Mesenchymal stem cell (in vitro differentiated cells and primary cell): ENCODE measurements at regions not wholly inside any gene's neighbourhood (a gene's known extent, or its start where the extent isn't known, plus 50 kb on each side); places are given as distances from the start of the nearest gene placed in this dataset.

Experiments used
- DNase-seq: peaks from one replicate; pipeline ENCODE4 v3.0.0-alpha.2; 2013
- H2AFZ ChIP-seq: one replicate; pipeline ENCODE4 v1.6.1; 2013; ENCODE audit warnings: low read depth, mild to moderate bottlenecking, control low read depth, inconsistent platforms, low read length, moderate library complexity
- H2AK5ac ChIP-seq: 2 replicates; pipeline ENCODE4 v1.6.1; 2013; ENCODE audit warnings: low read length, moderate library complexity, mild to moderate bottlenecking, inconsistent platforms; ENCODE audit not compliant: severe bottlenecking
- H2BK120ac ChIP-seq: one replicate; pipeline ENCODE4 v1.6.1; 2013; ENCODE audit warnings: low read depth, mild to moderate bottlenecking, inconsistent platforms, low read length, moderate library complexity
- H2BK12ac ChIP-seq, 2 experiments: one replicate each; pipeline ENCODE4 v1.6.1; 2013; ENCODE audit warnings: inconsistent platforms in 2 of 2, low read length in 2 of 2, mild to moderate bottlenecking in 2 of 2, moderate library complexity in 2 of 2, control low read depth in 1 of 2
- H2BK15ac ChIP-seq: one replicate; pipeline ENCODE4 v1.6.1; 2013; ENCODE audit warnings: mild to moderate bottlenecking, low read depth, inconsistent platforms; ENCODE audit not compliant: poor library complexity, severe bottlenecking
- H2BK5ac ChIP-seq: 2 replicates; pipeline ENCODE4 v1.6.1; 2013; ENCODE audit warnings: low read depth, mild to moderate bottlenecking, low read length, control low read depth, inconsistent platforms; ENCODE audit not compliant: poor library complexity, severe bottlenecking
- H3K14ac ChIP-seq, 2 experiments: one replicate each; pipeline ENCODE4 v1.6.1; 2013; ENCODE audit warnings: inconsistent platforms in 2 of 2, low read length in 2 of 2, control low read depth in 1 of 2, mild to moderate bottlenecking in 1 of 2, moderate library complexity in 1 of 2
- H3K18ac ChIP-seq, 2 experiments: one replicate each; pipeline ENCODE4 v1.6.1; 2013; ENCODE audit warnings: inconsistent platforms in 2 of 2, low read length in 2 of 2, control low read depth in 1 of 2, low read depth in 1 of 2, mild to moderate bottlenecking in 1 of 2
- H3K23ac ChIP-seq, 2 experiments: one replicate each; pipeline ENCODE4 v1.6.1; 2013; ENCODE audit warnings: inconsistent platforms in 2 of 2, low read length in 2 of 2, mild to moderate bottlenecking in 2 of 2, moderate library complexity in 2 of 2, control low read depth in 1 of 2
- H3K27ac ChIP-seq: 2 replicates; pipeline ENCODE4 v1.5.1; 2013; ENCODE audit warnings: mild to moderate bottlenecking, moderate library complexity, low read length, control low read depth, inconsistent platforms; ENCODE audit not compliant: poor library complexity, severe bottlenecking
- H3K27me3 ChIP-seq, 2 experiments: 2 replicates each; pipeline versions ENCODE4 v1.6.1 to v1.7.0; 2013; ENCODE audit warnings: low read length in 2 of 2, mild to moderate bottlenecking in 2 of 2, moderate library complexity in 2 of 2, control low read depth in 1 of 2, inconsistent platforms in 1 of 2; ENCODE audit not compliant: control insufficient read depth in 1 of 2, insufficient read depth in 1 of 2
- H3K36me3 ChIP-seq, 2 experiments: 2 replicates each; pipeline versions ENCODE4 v1.6.1 to v1.7.0; 2013; ENCODE audit warnings: low read length in 2 of 2, control low read depth in 1 of 2, inconsistent platforms in 1 of 2, low read depth in 1 of 2, mild to moderate bottlenecking in 1 of 2; ENCODE audit not compliant: insufficient read depth in 2 of 2, control insufficient read depth in 1 of 2
- H3K4ac ChIP-seq, 2 experiments: one replicate each; pipeline ENCODE4 v1.6.1; 2013; ENCODE audit warnings: inconsistent platforms in 2 of 2, low read length in 2 of 2, mild to moderate bottlenecking in 2 of 2, moderate library complexity in 2 of 2, control low read depth in 1 of 2, low read depth in 1 of 2
- H3K4me1 ChIP-seq: 2 replicates; pipeline ENCODE4 v1.6.1; 2013; ENCODE audit warnings: low read depth, low read length, control low read depth; ENCODE audit not compliant: control insufficient read depth, insufficient read depth
- H3K4me2 ChIP-seq: 2 replicates; pipeline ENCODE4 v1.6.1; 2013; ENCODE audit warnings: low read length, mild to moderate bottlenecking, inconsistent platforms; ENCODE audit not compliant: poor library complexity, severe bottlenecking
- H3K4me3 ChIP-seq, 2 experiments: 2 replicates each; pipeline versions ENCODE4 v1.5.1 to v1.7.0; 2013; ENCODE audit warnings: low read length in 2 of 2, mild to moderate bottlenecking in 2 of 2, control low read depth in 1 of 2, low read depth in 1 of 2; ENCODE audit not compliant: insufficient read depth in 1 of 2
- H3K79me1 ChIP-seq: replicated peaks from 2 replicates; pipeline ENCODE4 v1.6.1; 2013; ENCODE audit warnings: mild to moderate bottlenecking, control low read depth, low read length, inconsistent platforms; ENCODE audit not compliant: poor library complexity, severe bottlenecking
- H3K9ac ChIP-seq: 2 replicates; pipeline ENCODE4 v1.7.0; 2013; ENCODE audit warnings: mild to moderate bottlenecking, low read length, moderate library complexity
- H3K9me3 ChIP-seq: 2 replicates; pipeline ENCODE4 v1.7.0; 2013; ENCODE audit warnings: mild to moderate bottlenecking, low read length; ENCODE audit not compliant: control insufficient read depth
- H4K8ac ChIP-seq: one replicate; pipeline ENCODE4 v1.6.1; 2013; ENCODE audit warnings: inconsistent platforms, mild to moderate bottlenecking, low read length, moderate library complexity
- H4K91ac ChIP-seq: one replicate; pipeline ENCODE4 v1.6.1; 2013; ENCODE audit warnings: mild to moderate bottlenecking, low read length, inconsistent platforms
- WGBS: methylation state at CpG from one replicate; pipeline ENCODE4 v1.1.7; 2013; ENCODE audit warnings: mixed read lengths; 5-methylcytosine and 5-hydroxymethylcytosine counted together

GRCh38 chr18:14943486-14943885 is 195.5 kb downstream of the ANKRD30B start:
- Histone ChIP-seq H3K4me1 (no peaks in the 10 kb centered on the region), H3K23ac (no peak overlapping the region), H3K14ac (no peak overlapping the region), H4K8ac (no peak overlapping the region), H3K18ac (no peak overlapping the region), H3K4ac (no peak overlapping the region), H2AK5ac (no peak overlapping the region), H3K79me1 (no peaks in the 10 kb centered on the region), H3K4me3 (no peak overlapping the region), H3K27me3 (peaks cover 0 to 4% of the 10 kb centered on the region in 2 experiments), H3K9ac (no peak overlapping the region), H2BK120ac (no peak overlapping the region), H2BK5ac (no peak overlapping the region), H2BK12ac (no peak overlapping the region), H3K36me3 (no peaks in the 10 kb centered on the region), H3K9me3 (no peaks in the 10 kb centered on the region), H3K27ac (no peak overlapping the region), H2BK15ac (no peak overlapping the region), H4K91ac (no peak overlapping the region), H2AFZ (no peak overlapping the region), H3K4me2 (no peak overlapping the region)
- WGBS = 96% methylated on average over 6 of the region's 9 CpGs
- DNase-seq = no peak

GRCh38 chr18:14943967-14944636 is 196.1 kb downstream of the ANKRD30B start:
- Histone ChIP-seq H3K27me3 (peaks cover 0 to 3% of the 10 kb centered on the region in 2 experiments), H2BK15ac (no peak overlapping the region), H3K23ac (no peak overlapping the region), H4K8ac (no peak overlapping the region), H3K4ac (no peak overlapping the region), H3K14ac (no peak overlapping the region), H2BK12ac (no peak overlapping the region), H4K91ac (no peak overlapping the region), H3K79me1 (no peaks in the 10 kb centered on the region), H2BK5ac (no peak overlapping the region), H2BK120ac (no peak overlapping the region), H3K9me3 (no peaks in the 10 kb centered on the region), H3K4me3 (no peak overlapping the region), H2AFZ (no peak overlapping the region), H3K4me2 (no peak overlapping the region), H3K9ac (no peak overlapping the region), H3K4me1 (no peaks in the 10 kb centered on the region), H2AK5ac (no peak overlapping the region), H3K36me3 (no peaks in the 10 kb centered on the region), H3K18ac (no peak overlapping the region), H3K27ac (no peak overlapping the region)
- WGBS = 77% methylated on average over 13 of the region's 17 CpGs
- DNase-seq = no peak

- WGBS = 66% methylated on average over 7 of the region's 7 CpGs
- no peak overlapping the region for H3K4me3 ChIP-seq
- H3K4me2 ChIP-seq = no peak overlapping the region
- no peak for DNase-seq
- no peak overlapping the region for H4K91ac ChIP-seq
- no peak overlapping the region for H3K4ac ChIP-seq
- H3K36me3 ChIP-seq = no peaks in the 10 kb centered on the region
- no peak overlapping the region for H3K9ac ChIP-seq
- no peaks in the 10 kb centered on the region for H3K4me1 ChIP-seq
- no peak overlapping the region for H2AFZ ChIP-seq
- H2BK15ac ChIP-seq = no peak overlapping the region
- H2BK5ac ChIP-seq = no peak overlapping the region
- H2AK5ac ChIP-seq = no peak overlapping the region
- H4K8ac ChIP-seq = no peak overlapping the region
- H3K23ac ChIP-seq = no peak overlapping the region
- H3K9me3 ChIP-seq = no peaks in the 10 kb centered on the region
- H2BK12ac ChIP-seq = no peak overlapping the region
- H3K14ac ChIP-seq = no peak overlapping the region
- peaks cover 0 to 3% of the 10 kb centered on the region in 2 experiments for H3K27me3 ChIP-seq
- no peak overlapping the region for H3K18ac ChIP-seq
- no peak overlapping the region for H3K27ac ChIP-seq
- H3K79me1 ChIP-seq = no peaks in the 10 kb centered on the region
- no peak overlapping the region for H2BK120ac ChIP-seq
Observed at GRCh38 chr18:14944838-14945237, 196.9 kb downstream of the ANKRD30B start.

GRCh38 chr18:14945286-14945685 is 197.3 kb downstream of the ANKRD30B start:
- Histone ChIP-seq H4K91ac (no peak overlapping the region), H2BK5ac (no peak overlapping the region), H3K4me1 (no peaks in the 10 kb centered on the region), H3K23ac (no peak overlapping the region), H4K8ac (no peak overlapping the region), H3K4ac (no peak overlapping the region), H3K36me3 (no peaks in the 10 kb centered on the region), H3K4me3 (no peak overlapping the region), H2AFZ (no peak overlapping the region), H2BK12ac (no peak overlapping the region), H3K18ac (no peak overlapping the region), H3K27me3 (peaks cover 0 to 3% of the 10 kb centered on the region in 2 experiments), H3K9me3 (no peaks in the 10 kb centered on the region), H2BK120ac (no peak overlapping the region), H3K9ac (no peak overlapping the region), H3K79me1 (no peaks in the 10 kb centered on the region), H3K27ac (no peak overlapping the region), H3K4me2 (no peak overlapping the region), H2BK15ac (no peak overlapping the region), H3K14ac (no peak overlapping the region), H2AK5ac (no peak overlapping the region)
- 58% methylated on average over 4 of the region's 4 CpGs for WGBS
- no peak for DNase-seq
